H1 (cell line): ENCODE measurements at regions not wholly inside any gene's neighbourhood (a gene's known extent, or its start where the extent isn't known, plus 50 kb on each side); places are given as distances from the start of the nearest gene placed in this dataset.

Source experiments
- EP300 ChIP-seq, 2 experiments: IDR thresholded peaks; 1 replicate in 1 of 2; 2 replicates in 1 of 2; pipeline ENCODE4 v1.6.1; 2011 to 2012; ENCODE audit warnings: low read depth in 2 of 2, low read length in 2 of 2, mild to moderate bottlenecking in 2 of 2, borderline replicate concordance in 1 of 2, inconsistent platforms in 1 of 2, moderate library complexity in 1 of 2
- SAP30 ChIP-seq: fragments of 300-600 bp; sonication (generic); IDR thresholded peaks from 2 replicates; pipeline ENCODE4 v1.7.1; 2012; ENCODE audit warnings: low read length, moderate library complexity, mild to moderate bottlenecking, inconsistent platforms; ENCODE audit not compliant: insufficient read depth, insufficient replicate concordance
- TAF7 ChIP-seq: optimal IDR thresholded peaks from 2 replicates; pipeline ENCODE3; 2011; ENCODE audit warnings: low read depth, mild to moderate bottlenecking, inconsistent platforms, low read length, moderate library complexity, borderline replicate concordance

DNA sequence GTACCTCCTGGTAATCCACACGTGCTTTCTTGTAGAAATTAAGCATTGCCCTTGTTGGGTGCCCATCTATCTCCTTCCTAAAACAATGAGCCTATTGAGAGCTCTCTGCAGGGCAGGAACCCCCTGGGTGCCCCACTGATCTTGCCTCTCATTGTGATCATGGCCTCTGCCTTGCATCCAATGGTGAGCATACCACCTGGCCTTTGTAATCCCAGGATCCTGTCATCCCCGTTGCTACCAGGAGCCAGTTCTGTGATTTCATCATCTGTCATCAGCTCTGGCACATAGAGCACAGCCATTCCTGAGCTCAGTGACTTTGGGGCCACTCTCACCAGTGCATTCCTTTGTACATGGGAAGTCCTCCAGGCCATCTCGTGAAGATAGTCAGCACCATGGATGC is 381.0 kb upstream of the ID2 start (continued):
- TF ChIP-seq EP300 (IDR thresholded peaks at IDR 0.05; ENCODE audit: borderline replicate concordance in 1 of 2, low read depth in 2 of 2, low read length in 2 of 2) (no peak), TAF7 (no peak), SAP30 (no peak)
